Vagina (tissue), 2 donors: ENCODE measurements at regions not wholly inside any gene's neighbourhood (a gene's known extent, or its start where the extent isn't known, plus 50 kb on each side); places are given as distances from the start of the nearest gene placed in this dataset.

Experiments
- DNase-seq, 2 donors: peaks; one replicate each; pipeline ENCODE4 v3.0.0-alpha.2; 2017; ENCODE audit errors: extremely low spot score in 2 of 2
- H3K27ac ChIP-seq: fragments of 200-600 bp; sonication (generic); one replicate; pipeline ENCODE4 v1.5.1; 2019
- H3K27me3 ChIP-seq: fragments of 200-600 bp; sonication (generic); one replicate; pipeline ENCODE4 v1.5.1; 2019
- H3K36me3 ChIP-seq, 2 donors: fragments of 200-600 bp; sonication (generic); one replicate each; pipeline ENCODE4 v1.5.1; 2017 to 2019
- H3K4me1 ChIP-seq: fragments of 200-600 bp; sonication (generic); one replicate; pipeline ENCODE4 v1.5.1; 2019
- H3K4me3 ChIP-seq, 2 donors: fragments of 200-600 bp; sonication (generic); 1 replicate in 1 of 2; 2 replicates in 1 of 2; pipeline ENCODE4 v1.5.1; 2016 to 2019
- H3K9me3 ChIP-seq: fragments of 200-600 bp; sonication (generic); one replicate; pipeline ENCODE4 v1.5.1; 2019
- POLR2A ChIP-seq, 2 donors: fragments of 450-650 bp; IDR thresholded peaks; one replicate each; pipeline ENCODE4 v1.6.1; 2017; ENCODE audit warnings: antibody characterized with exemption in 2 of 2, mild to moderate bottlenecking in 2 of 2, moderate library complexity in 2 of 2
- POLR2AphosphoS5 ChIP-seq, 2 donors: sonication (generic); formaldehyde crosslinking; IDR thresholded peaks; one replicate each; pipeline ENCODE4 v1.9.0; 2017; ENCODE audit warnings: antibody characterized with exemption in 2 of 2, mild to moderate bottlenecking in 2 of 2, low read depth in 1 of 2; ENCODE audit not compliant: insufficient read depth in 1 of 2
- intact Hi-C: fragments of 100-400 bp; cut with DNase I; formaldehyde crosslinking; loops from one replicate; pipeline ENCODE4 v1.15.1; 2023
- TF ChIP-seq, protein P1 (sequence below), 3 experiments: fragments of 450-650 bp in 2 of 3; fragments of 200-600 bp in 1 of 3; sonication (generic) in 1 of 3; IDR thresholded peaks; one replicate each; pipeline ENCODE4 v1.5.1; 2017 to 2019; ENCODE audit warnings: antibody characterized with exemption in 3 of 3, mild to moderate bottlenecking in 2 of 3, moderate library complexity in 2 of 3

DNA sequence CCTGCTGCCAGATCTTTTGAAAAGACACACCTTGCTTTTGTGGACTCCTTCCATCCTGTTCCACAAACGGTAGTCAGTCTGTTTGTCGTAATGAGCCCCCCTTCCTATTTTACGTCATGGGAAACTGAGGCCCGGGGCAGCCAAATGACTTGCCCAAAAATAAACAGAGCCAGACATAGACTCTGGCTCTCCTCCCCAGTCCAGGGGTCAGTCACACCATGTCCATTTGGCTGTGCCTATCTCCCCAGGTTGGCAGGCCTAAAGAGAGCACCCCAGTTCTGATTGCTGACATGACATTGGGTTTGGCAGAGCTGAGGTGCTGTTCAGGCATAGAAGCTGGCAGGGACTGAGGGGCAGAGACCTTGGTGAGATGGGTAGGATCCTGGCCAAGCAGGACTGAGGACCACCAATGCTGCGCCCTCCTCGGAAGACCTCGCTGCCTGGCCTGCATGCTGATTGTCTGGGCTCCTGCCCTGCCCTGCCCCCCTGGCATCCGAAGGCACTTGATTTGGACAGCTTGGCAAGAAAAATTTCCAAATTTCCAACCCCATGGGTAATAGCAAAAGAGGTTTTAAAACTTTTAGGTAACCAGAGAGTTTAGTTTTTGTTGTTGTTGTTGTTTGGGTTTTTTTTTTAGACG, 335.4 kb downstream of the DYSF start:
- no peaks in the 10 kb centered on the region for H3K9me3 ChIP-seq
- TF ChIP-seq, protein P1, sequence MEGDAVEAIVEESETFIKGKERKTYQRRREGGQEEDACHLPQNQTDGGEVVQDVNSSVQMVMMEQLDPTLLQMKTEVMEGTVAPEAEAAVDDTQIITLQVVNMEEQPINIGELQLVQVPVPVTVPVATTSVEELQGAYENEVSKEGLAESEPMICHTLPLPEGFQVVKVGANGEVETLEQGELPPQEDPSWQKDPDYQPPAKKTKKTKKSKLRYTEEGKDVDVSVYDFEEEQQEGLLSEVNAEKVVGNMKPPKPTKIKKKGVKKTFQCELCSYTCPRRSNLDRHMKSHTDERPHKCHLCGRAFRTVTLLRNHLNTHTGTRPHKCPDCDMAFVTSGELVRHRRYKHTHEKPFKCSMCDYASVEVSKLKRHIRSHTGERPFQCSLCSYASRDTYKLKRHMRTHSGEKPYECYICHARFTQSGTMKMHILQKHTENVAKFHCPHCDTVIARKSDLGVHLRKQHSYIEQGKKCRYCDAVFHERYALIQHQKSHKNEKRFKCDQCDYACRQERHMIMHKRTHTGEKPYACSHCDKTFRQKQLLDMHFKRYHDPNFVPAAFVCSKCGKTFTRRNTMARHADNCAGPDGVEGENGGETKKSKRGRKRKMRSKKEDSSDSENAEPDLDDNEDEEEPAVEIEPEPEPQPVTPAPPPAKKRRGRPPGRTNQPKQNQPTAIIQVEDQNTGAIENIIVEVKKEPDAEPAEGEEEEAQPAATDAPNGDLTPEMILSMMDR (IDR thresholded peaks at IDR 0.05), result no peak
- TF ChIP-seq POLR2AphosphoS5 (IDR thresholded peaks at IDR 0.05; ENCODE audit: insufficient read depth in 1 of 2, low read depth in 1 of 2) (no peak), POLR2A (IDR thresholded peaks at IDR 0.05) (no peak)
- no peaks in the 10 kb centered on the region for H3K36me3 ChIP-seq
- H3K27me3 ChIP-seq, result no peaks in the 10 kb centered on the region
- peaks cover 22% of the 10 kb centered on the region for H3K4me1 ChIP-seq
- no peak overlapping the region for H3K27ac ChIP-seq
- intact Hi-C loops, result no loop called here
- H3K4me3 ChIP-seq, result no peak overlapping the region
- DNase-seq, result no peak

DNA sequence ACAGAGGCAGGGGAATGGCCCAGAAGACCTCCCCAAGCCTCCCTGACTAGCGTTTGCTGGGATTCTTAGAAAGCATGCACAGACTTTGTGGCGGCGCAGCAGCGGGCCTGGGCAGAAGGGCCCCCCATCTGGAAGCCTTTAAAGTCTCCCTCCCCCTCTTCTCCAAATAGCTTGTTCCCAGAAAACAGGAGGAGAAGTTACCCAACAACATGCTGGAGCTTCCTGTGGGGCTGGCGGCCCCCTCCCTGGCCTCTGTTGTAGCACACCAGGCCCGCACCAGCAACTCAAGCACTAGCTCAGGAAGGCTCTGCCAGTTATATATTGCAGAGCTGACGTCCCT, 334.8 kb downstream of the DYSF start:
- Histone ChIP-seq H3K36me3 (no peaks in the 10 kb centered on the region), H3K4me1 (peaks cover 16% of the 10 kb centered on the region), H3K9me3 (no peaks in the 10 kb centered on the region), H3K27ac (no peak overlapping the region), H3K27me3 (no peaks in the 10 kb centered on the region), H3K4me3 (no peak overlapping the region)
- intact Hi-C loops, result no loop called here
- no peak for DNase-seq
- no peak for TF ChIP-seq POLR2A (IDR thresholded peaks at IDR 0.05)
- TF ChIP-seq POLR2AphosphoS5 (IDR thresholded peaks at IDR 0.05; ENCODE audit: insufficient read depth in 1 of 2, low read depth in 1 of 2), result peak in 1 of 2 donors; percentile 25
- TF ChIP-seq, protein P1 (IDR thresholded peaks at IDR 0.05), result no peak

DNA sequence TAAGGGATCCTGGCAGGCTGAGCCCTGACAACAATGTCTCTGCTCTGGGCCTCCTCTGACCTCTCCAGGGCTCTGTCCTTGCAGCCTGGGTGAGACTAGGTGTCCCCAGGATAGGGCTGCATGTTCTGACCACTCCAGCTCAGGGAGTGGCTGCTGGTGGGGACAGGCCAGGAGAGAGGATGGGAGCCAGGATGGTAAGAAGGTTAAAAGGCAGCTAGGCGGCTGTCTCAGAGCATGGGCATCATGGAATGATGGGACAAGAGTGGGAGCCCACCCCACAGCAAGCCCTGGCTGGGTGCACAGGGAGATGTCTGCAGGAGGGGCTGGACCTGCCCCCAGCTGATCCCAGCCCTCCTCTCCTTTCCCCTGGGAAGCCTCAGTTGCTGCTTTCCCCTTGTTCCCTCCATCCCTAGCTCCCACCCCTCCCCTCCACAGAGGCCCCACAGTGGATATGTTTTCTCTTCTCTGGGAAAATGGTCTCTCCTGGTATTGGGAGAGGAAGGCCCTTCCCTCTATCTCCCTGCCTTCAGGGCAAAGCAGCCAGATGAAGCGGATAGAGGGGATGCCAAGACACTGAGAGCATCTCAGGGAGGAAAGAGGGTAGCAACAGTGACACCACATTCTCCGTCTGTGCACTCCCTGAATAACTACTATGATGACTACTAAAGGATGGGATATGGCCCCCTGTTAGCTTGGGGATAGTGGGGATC, 334.3 kb downstream of the DYSF start:
- Histone ChIP-seq H3K36me3 (no peaks in the 10 kb centered on the region), H3K4me1 (peaks cover 13% of the 10 kb centered on the region), H3K27me3 (no peaks in the 10 kb centered on the region), H3K9me3 (no peaks in the 10 kb centered on the region), H3K4me3 (no peak overlapping the region), H3K27ac (no peak overlapping the region)
- intact Hi-C loops, result no loop called here
- peak in 1 of 2 donors; percentile 74 for DNase-seq
- TF ChIP-seq, protein P1 (IDR thresholded peaks at IDR 0.05), result no peak
- TF ChIP-seq POLR2A (IDR thresholded peaks at IDR 0.05), result no peak
- no peak for TF ChIP-seq POLR2AphosphoS5 (IDR thresholded peaks at IDR 0.05; ENCODE audit: insufficient read depth in 1 of 2, low read depth in 1 of 2)

DNA sequence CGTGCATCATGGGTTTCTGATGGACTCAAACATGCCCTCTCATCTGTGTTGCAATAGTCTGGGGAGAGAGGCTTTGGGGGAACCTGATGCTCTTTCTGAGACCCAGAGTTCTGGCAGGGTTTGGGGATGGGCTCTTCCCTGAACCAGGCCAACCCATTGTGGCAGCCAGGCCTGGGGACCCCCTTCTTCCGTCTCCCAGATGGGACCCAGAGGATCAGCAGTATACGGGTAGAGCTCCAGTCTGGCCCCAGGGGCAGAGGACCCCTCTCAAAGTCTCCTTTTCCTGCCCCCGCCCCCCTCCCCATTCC, 333.7 kb downstream of the DYSF start:
- TF ChIP-seq, protein P1 (IDR thresholded peaks at IDR 0.05), result no peak
- TF ChIP-seq POLR2A (IDR thresholded peaks at IDR 0.05) (no peak), POLR2AphosphoS5 (IDR thresholded peaks at IDR 0.05; ENCODE audit: insufficient read depth in 1 of 2, low read depth in 1 of 2) (no peak)
- no peak overlapping the region for H3K4me3 ChIP-seq

More for the DNA sequence above, 333.7 kb downstream of the DYSF start:
- Histone ChIP-seq H3K4me1 (peaks cover 13% of the 10 kb centered on the region), H3K36me3 (no peaks in the 10 kb centered on the region), H3K27me3 (no peaks in the 10 kb centered on the region), H3K27ac (no peak overlapping the region), H3K9me3 (no peaks in the 10 kb centered on the region)
- intact Hi-C loops, result no loop called here
- DNase-seq, result peak; percentile 54 to 77
